HEK293 (cell line): ENCODE measurements at regions not wholly inside any gene's neighbourhood (a gene's known extent, or its start where the extent isn't known, plus 50 kb on each side); places are given as distances from the start of the nearest gene placed in this dataset.

Experiments
- BCL11A ChIP-seq: fragments of 450-650 bp; formaldehyde crosslinking; IDR thresholded peaks from 2 replicates; pipeline ENCODE4 v1.5.1; 2016; ENCODE audit warnings: low read depth, missing biosample characterization, missing genetic modification characterization
- CTCF ChIP-seq: fragments of 450-650 bp; formaldehyde crosslinking; IDR thresholded peaks from 2 replicates; pipeline ENCODE4 v1.5.1; 2016; ENCODE audit warnings: missing biosample characterization, missing genetic modification characterization
- GLI2 ChIP-seq: fragments of 450-650 bp; formaldehyde crosslinking; IDR thresholded peaks from 2 replicates; pipeline ENCODE4; 2017; ENCODE audit warnings: missing biosample characterization, missing genetic modification characterization, low read depth, borderline replicate concordance
- KLF10 ChIP-seq: fragments of 450-650 bp; IDR thresholded peaks from 2 replicates; pipeline ENCODE4 v1.5.1; 2018; ENCODE audit warnings: missing biosample characterization, mild to moderate bottlenecking, missing genetic modification characterization
- TCF7L2 ChIP-seq: IDR thresholded peaks from 2 replicates; pipeline ENCODE4 v1.6.1; 2011; ENCODE audit warnings: low read depth, mild to moderate bottlenecking, inconsistent platforms, low read length, moderate library complexity, borderline replicate concordance
- ZBTB26 ChIP-seq: fragments of 450-650 bp; formaldehyde crosslinking; optimal IDR thresholded peaks from 2 replicates; pipeline ENCODE3; 2016; ENCODE audit warnings: missing biosample characterization, mild to moderate bottlenecking, missing genetic modification characterization
- ZNF221 ChIP-seq: fragments of 450-650 bp; formaldehyde crosslinking; IDR thresholded peaks from 2 replicates; pipeline ENCODE4 v1.5.1; 2017; ENCODE audit warnings: missing biosample characterization, missing genetic modification characterization, borderline replicate concordance

GRCh38 chr2:79368116-79368630 lies 144.7 kb upstream of the CTNNA2 start:
- TF ChIP-seq CTCF (no peak), TCF7L2 (no peak), ZBTB26 (tag by site-specific recombination) (no peak), GLI2 (tag by site-specific recombination) (no peak), KLF10 (tag by site-specific recombination) (no peak), BCL11A (tag by site-specific recombination) (no peak), ZNF221 (tag by site-specific recombination) (no peak)
